Right lobe of liver (tissue), 6 donors: ENCODE measurements at regions not wholly inside any gene's neighbourhood (a gene's known extent, or its start where the extent isn't known, plus 50 kb on each side); places are given as distances from the start of the nearest gene placed in this dataset.

Experiments
- ATAC-seq, 4 donors: fragments of 200-7000 bp; cut with Tn5 transposase; one replicate each; pipeline ENCODE4 v1.9.1; 2020; ENCODE audit warnings: mild to moderate bottlenecking in 4 of 4, moderate library complexity in 4 of 4
- DNase-seq, 3 donors: peaks; one replicate each; pipeline ENCODE4 v3.0.0-alpha.2; 2020
- H3K27ac ChIP-seq, 3 donors: fragments of 200-600 bp; one replicate each; pipeline ENCODE4 v1.8.0; 2022
- H3K27me3 ChIP-seq, 2 donors: fragments of 200-600 bp; one replicate each; pipeline ENCODE4 v1.8.0; 2022
- H3K36me3 ChIP-seq, 4 donors: fragments of 200-600 bp; sonication (generic) in 1 of 4; one replicate each; pipeline versions ENCODE4 v1.5.1 to v1.8.0; 2017 to 2022; ENCODE audit warnings: control low read depth in 1 of 4
- H3K4me1 ChIP-seq, 4 donors: fragments of 200-600 bp; sonication (generic) in 1 of 4; one replicate each; pipeline versions ENCODE4 v1.5.1 to v1.8.0; 2017 to 2022; ENCODE audit warnings: control low read depth in 1 of 4
- H3K4me3 ChIP-seq, 3 donors: fragments of 200-600 bp; one replicate each; pipeline ENCODE4 v1.8.0; 2022
- H3K9me3 ChIP-seq, 4 donors: fragments of 200-600 bp; sonication (generic) in 1 of 4; one replicate each; pipeline versions ENCODE4 v1.5.1 to v1.8.0; 2017 to 2022; ENCODE audit warnings: control low read depth in 1 of 4
- POLR2A ChIP-seq: fragments of 450-650 bp; IDR thresholded peaks from one replicate; pipeline ENCODE4 v1.6.1; 2017; ENCODE audit warnings: antibody characterized with exemption, mild to moderate bottlenecking
- WGBS: methylation state at CpG from one replicate; pipeline ENCODE4 v1.1.6; 2018; ENCODE audit warnings: low coverage, low lambda C conversion rate; ENCODE audit not compliant: insufficient coverage; ENCODE audit errors: missing lambda C conversion rate; 5-methylcytosine and 5-hydroxymethylcytosine counted together
- intact Hi-C, 2 donors: fragments of 100-400 bp; cut with DNase I; formaldehyde crosslinking; loops; one replicate each; pipeline versions ENCODE4 v1.11.2 to v1.14.1; 2022
- TF ChIP-seq, protein P1 (sequence below), 4 donors: fragments of 200-600 bp in 3 of 4; fragments of 450-650 bp in 1 of 4; IDR thresholded peaks; one replicate each; pipeline versions ENCODE4 v1.5.1 to v1.8.0; 2016 to 2022; ENCODE audit warnings: antibody characterized with exemption in 4 of 4, mild to moderate bottlenecking in 2 of 4
- donor health status: DM: no; HTN: yes; CAD: no.
- donor health status: DM: no; HTN: no; CAD: no.
- donor health status: DM: no; HTN: no; CAD: no.
- donor health status: DM: no; HTN: yes; CAD: no.
- donor health status: DM: no; HTN: yes; CAD: no.

GRCh38 chr22:48104766-48105165 lies 1342.3 kb downstream of the TBC1D22A start:
- no peaks in the 10 kb centered on the region for H3K27me3 ChIP-seq
- 46% methylated on average over 6 of the region's 15 CpGs for WGBS
- TF ChIP-seq POLR2A, result no peak
- TF ChIP-seq, protein P1, sequence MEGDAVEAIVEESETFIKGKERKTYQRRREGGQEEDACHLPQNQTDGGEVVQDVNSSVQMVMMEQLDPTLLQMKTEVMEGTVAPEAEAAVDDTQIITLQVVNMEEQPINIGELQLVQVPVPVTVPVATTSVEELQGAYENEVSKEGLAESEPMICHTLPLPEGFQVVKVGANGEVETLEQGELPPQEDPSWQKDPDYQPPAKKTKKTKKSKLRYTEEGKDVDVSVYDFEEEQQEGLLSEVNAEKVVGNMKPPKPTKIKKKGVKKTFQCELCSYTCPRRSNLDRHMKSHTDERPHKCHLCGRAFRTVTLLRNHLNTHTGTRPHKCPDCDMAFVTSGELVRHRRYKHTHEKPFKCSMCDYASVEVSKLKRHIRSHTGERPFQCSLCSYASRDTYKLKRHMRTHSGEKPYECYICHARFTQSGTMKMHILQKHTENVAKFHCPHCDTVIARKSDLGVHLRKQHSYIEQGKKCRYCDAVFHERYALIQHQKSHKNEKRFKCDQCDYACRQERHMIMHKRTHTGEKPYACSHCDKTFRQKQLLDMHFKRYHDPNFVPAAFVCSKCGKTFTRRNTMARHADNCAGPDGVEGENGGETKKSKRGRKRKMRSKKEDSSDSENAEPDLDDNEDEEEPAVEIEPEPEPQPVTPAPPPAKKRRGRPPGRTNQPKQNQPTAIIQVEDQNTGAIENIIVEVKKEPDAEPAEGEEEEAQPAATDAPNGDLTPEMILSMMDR (IDR thresholded peaks at IDR 0.05), result no peak
- no peak overlapping the region for H3K4me3 ChIP-seq
- H3K9me3 ChIP-seq, result no peaks in the 10 kb centered on the region
- ATAC-seq, result no peak
- no peaks in the 10 kb centered on the region for H3K4me1 ChIP-seq
- H3K27ac ChIP-seq, result no peak overlapping the region
- no peak for DNase-seq
- H3K36me3 ChIP-seq, result no peaks in the 10 kb centered on the region
- intact Hi-C loops, result no loop called here

GRCh38 chr22:48104102-48104738 lies 1341.8 kb downstream of the TBC1D22A start:
- intact Hi-C loops, result no loop called here
- Histone ChIP-seq H3K36me3 (no peaks in the 10 kb centered on the region), H3K4me3 (no peak overlapping the region), H3K9me3 (no peaks in the 10 kb centered on the region), H3K27ac (no peak overlapping the region), H3K27me3 (no peaks in the 10 kb centered on the region), H3K4me1 (no peaks in the 10 kb centered on the region)
- ATAC-seq, result no peak
- no peak for DNase-seq
- 74% methylated on average over 10 of the region's 18 CpGs for WGBS
- no peak for TF ChIP-seq POLR2A
- TF ChIP-seq, protein P1 (IDR thresholded peaks at IDR 0.05), result no peak

DNA sequence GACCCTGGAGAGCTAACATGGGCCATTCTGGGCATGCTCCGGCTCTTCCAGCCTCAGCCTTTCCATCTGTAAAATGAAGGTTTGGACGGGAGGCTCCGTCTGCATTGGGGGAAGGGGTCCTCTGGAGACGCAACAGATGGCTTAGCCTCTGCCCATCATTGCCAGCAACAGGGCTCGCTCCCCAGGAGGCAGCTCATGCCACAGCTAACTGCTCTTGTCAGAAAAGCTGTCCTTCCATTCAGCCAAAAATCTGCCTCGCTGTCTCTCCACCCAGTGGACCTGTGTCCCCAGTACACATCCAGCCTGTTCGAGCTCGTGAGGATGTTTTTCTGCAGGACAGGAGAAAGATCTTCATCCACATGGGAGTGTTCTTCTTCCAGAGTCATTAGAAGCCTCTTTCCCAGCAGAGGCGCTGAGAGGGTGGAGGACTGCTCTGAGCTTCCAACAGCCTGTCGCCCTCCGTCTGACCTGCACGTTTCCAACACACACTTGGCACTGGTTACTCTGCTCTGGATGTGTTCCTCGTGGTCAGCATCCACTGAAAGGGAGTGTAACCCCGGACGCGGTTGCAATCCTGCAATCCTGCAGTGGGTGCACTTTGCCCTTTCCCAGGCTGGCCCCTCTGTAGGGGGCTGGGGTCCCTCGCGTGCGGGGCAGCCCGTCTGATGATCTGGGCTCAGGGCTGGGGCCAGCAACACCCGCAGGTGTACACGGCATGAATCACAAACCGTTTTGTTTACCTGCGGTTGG lies 1340.9 kb downstream of the TBC1D22A start:
- DNase-seq (no peak), ATAC-seq (no peak)
- TF ChIP-seq, protein P1 (IDR thresholded peaks at IDR 0.05), result no peak
- TF ChIP-seq POLR2A, result no peak
- no peaks in the 10 kb centered on the region for H3K9me3 ChIP-seq
- 58% methylated on average over 10 of the region's 24 CpGs for WGBS
- no peaks in the 10 kb centered on the region for H3K36me3 ChIP-seq
- no peak overlapping the region for H3K27ac ChIP-seq
- intact Hi-C loops, result no loop called here
- H3K4me1 ChIP-seq, result no peaks in the 10 kb centered on the region
- no peak overlapping the region for H3K4me3 ChIP-seq
- H3K27me3 ChIP-seq, result no peaks in the 10 kb centered on the region

- DNase-seq, result no peak
- no peaks in the 10 kb centered on the region for H3K4me1 ChIP-seq
- no peak overlapping the region for H3K27ac ChIP-seq
- no peaks in the 10 kb centered on the region for H3K36me3 ChIP-seq
- no peaks in the 10 kb centered on the region for H3K27me3 ChIP-seq
- ATAC-seq, result no peak
- intact Hi-C loops, result no loop called here
- TF ChIP-seq POLR2A, result no peak
- TF ChIP-seq, protein P1 (IDR thresholded peaks at IDR 0.05), result no peak
- H3K4me3 ChIP-seq, result no peak overlapping the region
- WGBS, result 50% methylated on average over 1 of the region's 5 CpGs
- no peaks in the 10 kb centered on the region for H3K9me3 ChIP-seq
These were observed 1340.1 kb downstream of the TBC1D22A start for GRCh38 chr22:48102581-48102980.
